Thyroid gland (tissue), 4 donors: ENCODE measurements at regions not wholly inside any gene's neighbourhood (a gene's known extent, or its start where the extent isn't known, plus 50 kb on each side); places are given as distances from the start of the nearest gene placed in this dataset.

Experiments used
- POLR2A ChIP-seq, 2 donors: fragments of 450-650 bp; IDR thresholded peaks; one replicate each; pipeline ENCODE4 v1.6.1; 2017; ENCODE audit warnings: antibody characterized with exemption in 2 of 2, mild to moderate bottlenecking in 2 of 2, moderate library complexity in 1 of 2
- TF ChIP-seq, protein P1 (sequence below), 6 experiments: fragments of 200-600 bp in 3 of 6; fragments of 450-650 bp in 3 of 6; sonication (generic) in 3 of 6; IDR thresholded peaks; one replicate each; pipeline ENCODE4 v1.5.1; 2016 to 2019; ENCODE audit warnings: antibody characterized with exemption in 6 of 6, mild to moderate bottlenecking in 2 of 6, inconsistent platforms in 1 of 6, moderate library complexity in 1 of 6

DNA sequence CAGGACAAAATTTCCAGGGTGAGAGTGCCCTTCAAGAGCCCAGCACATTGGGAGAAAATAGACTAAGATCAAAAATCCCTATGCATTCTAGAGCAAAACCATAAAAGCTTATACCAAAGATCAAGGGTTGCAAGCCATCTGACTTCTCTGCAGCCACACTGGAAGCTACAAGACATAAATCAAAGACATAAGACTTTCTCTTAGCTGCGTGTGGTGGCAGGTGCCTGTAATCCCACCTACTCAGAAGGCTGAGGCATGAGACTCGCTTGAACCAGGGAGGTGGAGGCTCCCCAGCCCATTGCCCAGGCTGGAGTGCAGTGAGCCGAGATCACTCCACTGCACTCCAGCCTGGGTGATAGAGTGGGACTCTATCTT is 91.9 kb upstream of the NXT1 start:
- TF ChIP-seq POLR2A (IDR thresholded peaks at IDR 0.05), result no peak
- TF ChIP-seq, protein P1, sequence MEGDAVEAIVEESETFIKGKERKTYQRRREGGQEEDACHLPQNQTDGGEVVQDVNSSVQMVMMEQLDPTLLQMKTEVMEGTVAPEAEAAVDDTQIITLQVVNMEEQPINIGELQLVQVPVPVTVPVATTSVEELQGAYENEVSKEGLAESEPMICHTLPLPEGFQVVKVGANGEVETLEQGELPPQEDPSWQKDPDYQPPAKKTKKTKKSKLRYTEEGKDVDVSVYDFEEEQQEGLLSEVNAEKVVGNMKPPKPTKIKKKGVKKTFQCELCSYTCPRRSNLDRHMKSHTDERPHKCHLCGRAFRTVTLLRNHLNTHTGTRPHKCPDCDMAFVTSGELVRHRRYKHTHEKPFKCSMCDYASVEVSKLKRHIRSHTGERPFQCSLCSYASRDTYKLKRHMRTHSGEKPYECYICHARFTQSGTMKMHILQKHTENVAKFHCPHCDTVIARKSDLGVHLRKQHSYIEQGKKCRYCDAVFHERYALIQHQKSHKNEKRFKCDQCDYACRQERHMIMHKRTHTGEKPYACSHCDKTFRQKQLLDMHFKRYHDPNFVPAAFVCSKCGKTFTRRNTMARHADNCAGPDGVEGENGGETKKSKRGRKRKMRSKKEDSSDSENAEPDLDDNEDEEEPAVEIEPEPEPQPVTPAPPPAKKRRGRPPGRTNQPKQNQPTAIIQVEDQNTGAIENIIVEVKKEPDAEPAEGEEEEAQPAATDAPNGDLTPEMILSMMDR (IDR thresholded peaks at IDR 0.05), result no peak
